ENCODE measurements at regions not wholly inside any gene's neighbourhood (a gene's known extent, or its start where the extent isn't known, plus 50 kb on each side); places are given as distances from the start of the nearest gene placed in this dataset.

DNA sequence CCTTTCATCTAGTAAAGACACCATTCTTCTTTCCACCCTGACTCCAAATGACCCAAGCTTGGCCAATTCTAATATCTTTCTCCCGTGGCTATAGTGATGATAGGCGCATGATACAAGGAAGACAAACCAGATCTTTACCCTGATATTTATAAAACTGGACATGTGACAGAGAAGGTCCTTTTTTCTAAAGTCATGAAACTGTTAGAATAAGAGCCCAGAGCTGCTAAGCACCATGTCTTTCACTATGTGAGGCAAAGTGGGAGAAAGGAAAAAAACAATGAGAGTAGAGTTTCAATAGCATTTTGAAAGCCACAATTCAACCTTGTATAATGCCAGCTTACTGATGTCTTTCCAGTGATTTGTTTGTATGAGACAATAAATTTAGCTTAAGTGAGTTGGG, 212.4 kb downstream of the RASSF9 start:
- TF ChIP-seq, protein P1, sequence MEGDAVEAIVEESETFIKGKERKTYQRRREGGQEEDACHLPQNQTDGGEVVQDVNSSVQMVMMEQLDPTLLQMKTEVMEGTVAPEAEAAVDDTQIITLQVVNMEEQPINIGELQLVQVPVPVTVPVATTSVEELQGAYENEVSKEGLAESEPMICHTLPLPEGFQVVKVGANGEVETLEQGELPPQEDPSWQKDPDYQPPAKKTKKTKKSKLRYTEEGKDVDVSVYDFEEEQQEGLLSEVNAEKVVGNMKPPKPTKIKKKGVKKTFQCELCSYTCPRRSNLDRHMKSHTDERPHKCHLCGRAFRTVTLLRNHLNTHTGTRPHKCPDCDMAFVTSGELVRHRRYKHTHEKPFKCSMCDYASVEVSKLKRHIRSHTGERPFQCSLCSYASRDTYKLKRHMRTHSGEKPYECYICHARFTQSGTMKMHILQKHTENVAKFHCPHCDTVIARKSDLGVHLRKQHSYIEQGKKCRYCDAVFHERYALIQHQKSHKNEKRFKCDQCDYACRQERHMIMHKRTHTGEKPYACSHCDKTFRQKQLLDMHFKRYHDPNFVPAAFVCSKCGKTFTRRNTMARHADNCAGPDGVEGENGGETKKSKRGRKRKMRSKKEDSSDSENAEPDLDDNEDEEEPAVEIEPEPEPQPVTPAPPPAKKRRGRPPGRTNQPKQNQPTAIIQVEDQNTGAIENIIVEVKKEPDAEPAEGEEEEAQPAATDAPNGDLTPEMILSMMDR (conservative IDR thresholded peaks at IDR 0.05 in 1 of 2, IDR thresholded peaks at IDR 0.05 in 1 of 2; ENCODE audit: low read depth in 1 of 2, low read length in 2 of 2): no peak
- TF ChIP-seq EZH2 (IDR thresholded peaks at IDR 0.05; ENCODE audit: low read length, missing control alignments): no peak
- H3K9me3 ChIP-seq (ENCODE audit: control insufficient read depth, insufficient read depth, low read depth, low read length): no peaks in the 10 kb centered on the region
- no peak for DNase-seq (ENCODE audit: low read depth in 2 of 2)
- H4K20me1 ChIP-seq (ENCODE audit: control insufficient read depth, extremely low read depth, insufficient read depth, low read length): no peaks in the 10 kb centered on the region
- H3K36me3 ChIP-seq (ENCODE audit: control insufficient read depth, insufficient read depth, low read length): no peaks in the 10 kb centered on the region
- H3K27ac ChIP-seq (ENCODE audit: insufficient read depth, low read length): no peak overlapping the region
- no peak overlapping the region for H3K9ac ChIP-seq (ENCODE audit: insufficient read depth, low read length)
- peaks cover 12% of the 10 kb centered on the region for H3K4me1 ChIP-seq (ENCODE audit: control insufficient read depth, extremely low read depth, insufficient read depth, low read length)
- H3K4me2 ChIP-seq (ENCODE audit: extremely low read depth, insufficient read depth, low read length): no peak overlapping the region
- no peak overlapping the region for H3K4me3 ChIP-seq (replicated peaks in 1 of 4; ENCODE audit: control extremely low read depth in 1 of 4, insufficient read depth in 1 of 4, low read depth in 3 of 4, low read length in 4 of 4)
- H3K27me3 ChIP-seq (ENCODE audit: control insufficient read depth, insufficient read depth, low read length): no peaks in the 10 kb centered on the region
- no peak overlapping the region for H2AFZ ChIP-seq (ENCODE audit: low read length)
- H3K79me2 ChIP-seq (ENCODE audit: control insufficient read depth, insufficient read depth, low read length): no peaks in the 10 kb centered on the region

GRCh38 chr12:85625467-85625866, 210.7 kb downstream of the RASSF9 start:
- Histone ChIP-seq H2AFZ (ENCODE audit: low read length) (no peak overlapping the region), H3K27ac (ENCODE audit: insufficient read depth, low read length) (no peak overlapping the region), H3K36me3 (ENCODE audit: control insufficient read depth, insufficient read depth, low read length) (no peaks in the 10 kb centered on the region), H3K4me2 (ENCODE audit: extremely low read depth, insufficient read depth, low read length) (no peak overlapping the region), H3K9ac (ENCODE audit: insufficient read depth, low read length) (no peak overlapping the region), H3K4me1 (ENCODE audit: control insufficient read depth, extremely low read depth, insufficient read depth, low read length) (peaks cover 12% of the 10 kb centered on the region), H3K79me2 (ENCODE audit: control insufficient read depth, insufficient read depth, low read length) (no peaks in the 10 kb centered on the region), H4K20me1 (ENCODE audit: control insufficient read depth, extremely low read depth, insufficient read depth, low read length) (no peaks in the 10 kb centered on the region), H3K9me3 (ENCODE audit: control insufficient read depth, insufficient read depth, low read depth, low read length) (no peaks in the 10 kb centered on the region), H3K4me3 (replicated peaks in 1 of 4; ENCODE audit: control extremely low read depth in 1 of 4, insufficient read depth in 1 of 4, low read depth in 3 of 4, low read length in 4 of 4) (no peak overlapping the region), H3K27me3 (ENCODE audit: control insufficient read depth, insufficient read depth, low read length) (no peaks in the 10 kb centered on the region)
- TF ChIP-seq EZH2 (IDR thresholded peaks at IDR 0.05; ENCODE audit: low read length, missing control alignments): no peak
- TF ChIP-seq, protein P1 (conservative IDR thresholded peaks at IDR 0.05 in 1 of 2, IDR thresholded peaks at IDR 0.05 in 1 of 2; ENCODE audit: low read depth in 1 of 2, low read length in 2 of 2): no peak
- DNase-seq (ENCODE audit: low read depth in 2 of 2): no peak

GRCh38 chr12:85626001-85626783, 210.0 kb downstream of the RASSF9 start:
- peak; percentile 86 to 89 for DNase-seq (ENCODE audit: low read depth in 2 of 2)
- Histone ChIP-seq H3K4me3 (replicated peaks in 1 of 4; ENCODE audit: control extremely low read depth in 1 of 4, insufficient read depth in 1 of 4, low read depth in 3 of 4, low read length in 4 of 4) (no peak overlapping the region), H3K9ac (ENCODE audit: insufficient read depth, low read length) (no peak overlapping the region), H3K79me2 (ENCODE audit: control insufficient read depth, insufficient read depth, low read length) (no peaks in the 10 kb centered on the region), H3K27me3 (ENCODE audit: control insufficient read depth, insufficient read depth, low read length) (no peaks in the 10 kb centered on the region), H3K27ac (ENCODE audit: insufficient read depth, low read length) (peak overlapping the region; percentile 59), H3K4me2 (ENCODE audit: extremely low read depth, insufficient read depth, low read length) (peak overlapping the region; percentile 44), H2AFZ (ENCODE audit: low read length) (peak overlapping the region; percentile 12), H3K36me3 (ENCODE audit: control insufficient read depth, insufficient read depth, low read length) (no peaks in the 10 kb centered on the region), H4K20me1 (ENCODE audit: control insufficient read depth, extremely low read depth, insufficient read depth, low read length) (no peaks in the 10 kb centered on the region), H3K4me1 (ENCODE audit: control insufficient read depth, extremely low read depth, insufficient read depth, low read length) (peaks cover 12% of the 10 kb centered on the region), H3K9me3 (ENCODE audit: control insufficient read depth, insufficient read depth, low read depth, low read length) (no peaks in the 10 kb centered on the region)
- TF ChIP-seq, protein P1 (conservative IDR thresholded peaks at IDR 0.05 in 1 of 2, IDR thresholded peaks at IDR 0.05 in 1 of 2; ENCODE audit: low read depth in 1 of 2, low read length in 2 of 2): no peak
- TF ChIP-seq EZH2 (IDR thresholded peaks at IDR 0.05; ENCODE audit: low read length, missing control alignments): no peak
